DND-41 (cell line): ENCODE measurements at regions not wholly inside any gene's neighbourhood (a gene's known extent, or its start where the extent isn't known, plus 50 kb on each side); places are given as distances from the start of the nearest gene placed in this dataset.

Experiments used
- ATAC-seq: fragments of 200-7000 bp; cut with Tn5 transposase; 3 replicates; pipeline ENCODE4 v1.9.1; 2021; ENCODE audit warnings: low read depth; ENCODE audit not compliant: insufficient read depth
- DNase-seq: peaks from one replicate; pipeline ENCODE4 v3.0.0-alpha.2; 2020
- H2AFZ ChIP-seq: 2 replicates; pipeline ENCODE4 v1.6.0; 2012; ENCODE audit warnings: low read depth, low read length
- H3K27ac ChIP-seq: 2 replicates; pipeline ENCODE4 v1.5.1; 2012; ENCODE audit warnings: low read length, inconsistent platforms
- H3K27me3 ChIP-seq: fragments of 200-600 bp; sonication (generic); 2 replicates; pipeline ENCODE4 v1.6.0; 2012; ENCODE audit warnings: low read length, mild to moderate bottlenecking, inconsistent platforms; ENCODE audit not compliant: insufficient read depth, poor library complexity
- H3K36me3 ChIP-seq: 2 replicates; pipeline ENCODE4 v1.5.1; 2012; ENCODE audit warnings: low read length, inconsistent platforms; ENCODE audit not compliant: insufficient read depth
- H3K4me1 ChIP-seq: 2 replicates; pipeline ENCODE4 v1.5.1; 2012; ENCODE audit warnings: mild to moderate bottlenecking, low read length; ENCODE audit not compliant: insufficient read depth
- H3K4me2 ChIP-seq: 2 replicates; pipeline ENCODE4 v1.6.0; 2012; ENCODE audit warnings: mild to moderate bottlenecking, moderate library complexity, low read length, inconsistent platforms; ENCODE audit not compliant: insufficient read depth
- H3K4me3 ChIP-seq, 2 experiments: fragments of 200-600 bp in 1 of 2; shearing (Covaris generic) in 1 of 2; 2 replicates each; pipeline ENCODE4 v1.5.1; 2012 to 2016; ENCODE audit warnings: inconsistent platforms in 2 of 2, low read length in 2 of 2, mild to moderate bottlenecking in 2 of 2, low read depth in 1 of 2, moderate library complexity in 1 of 2
- H3K79me2 ChIP-seq: 2 replicates; pipeline ENCODE4 v1.6.0; 2012; ENCODE audit warnings: low read length, inconsistent platforms; ENCODE audit not compliant: insufficient read depth
- H3K9ac ChIP-seq: 2 replicates; pipeline ENCODE4 v1.6.0; 2012; ENCODE audit warnings: low read depth, mild to moderate bottlenecking, inconsistent platforms, low read length, moderate library complexity
- H3K9me3 ChIP-seq: 2 replicates; pipeline ENCODE4 v1.5.1; 2012; ENCODE audit warnings: low read length, moderate library complexity, mild to moderate bottlenecking, inconsistent platforms; ENCODE audit not compliant: insufficient read depth, severe bottlenecking
- H4K20me1 ChIP-seq: 2 replicates; pipeline ENCODE4 v1.6.0; 2012; ENCODE audit warnings: low read length; ENCODE audit not compliant: insufficient read depth
- EZH2 ChIP-seq: IDR thresholded peaks from 3 replicates; pipeline ENCODE4 v1.6.1; 2012; ENCODE audit warnings: borderline replicate concordance, low read depth, mild to moderate bottlenecking, moderate library complexity, low read length, inconsistent platforms; ENCODE audit not compliant: severe bottlenecking
- TF ChIP-seq, protein P1 (sequence below): IDR thresholded peaks from 2 replicates; pipeline ENCODE4 v1.5.1; 2012; ENCODE audit warnings: borderline replicate concordance, low read length, moderate library complexity, mild to moderate bottlenecking; ENCODE audit not compliant: poor library complexity, severe bottlenecking; ENCODE audit errors: extremely low read depth

DNA sequence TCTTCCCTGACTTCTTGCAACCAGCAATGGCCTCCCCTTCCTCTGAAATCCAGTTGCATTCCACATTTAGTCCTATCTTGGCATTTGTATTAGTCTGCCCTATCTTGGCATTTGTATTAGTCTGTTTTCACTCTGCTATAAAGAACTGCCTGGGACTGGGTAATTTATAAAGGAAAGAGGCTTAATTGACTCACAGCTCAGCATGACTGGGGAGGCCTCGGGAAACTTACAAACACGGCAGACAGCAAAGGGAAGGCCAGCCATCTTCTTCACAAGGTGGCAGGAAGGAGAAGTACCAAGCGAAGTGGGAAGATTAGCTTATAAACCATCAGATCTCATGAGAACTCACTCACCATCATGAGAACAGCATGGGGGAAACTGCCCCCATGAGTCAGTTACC lies 234.5 kb upstream of the COPS8 start:
- H3K79me2 ChIP-seq: no peaks in the 10 kb centered on the region
- no peaks in the 10 kb centered on the region for H3K36me3 ChIP-seq
- no peaks in the 10 kb centered on the region for H4K20me1 ChIP-seq
- ATAC-seq (no peak), DNase-seq (no peak)
- H3K4me3 ChIP-seq: no peak overlapping the region
- no peak for TF ChIP-seq EZH2
- TF ChIP-seq, protein P1, sequence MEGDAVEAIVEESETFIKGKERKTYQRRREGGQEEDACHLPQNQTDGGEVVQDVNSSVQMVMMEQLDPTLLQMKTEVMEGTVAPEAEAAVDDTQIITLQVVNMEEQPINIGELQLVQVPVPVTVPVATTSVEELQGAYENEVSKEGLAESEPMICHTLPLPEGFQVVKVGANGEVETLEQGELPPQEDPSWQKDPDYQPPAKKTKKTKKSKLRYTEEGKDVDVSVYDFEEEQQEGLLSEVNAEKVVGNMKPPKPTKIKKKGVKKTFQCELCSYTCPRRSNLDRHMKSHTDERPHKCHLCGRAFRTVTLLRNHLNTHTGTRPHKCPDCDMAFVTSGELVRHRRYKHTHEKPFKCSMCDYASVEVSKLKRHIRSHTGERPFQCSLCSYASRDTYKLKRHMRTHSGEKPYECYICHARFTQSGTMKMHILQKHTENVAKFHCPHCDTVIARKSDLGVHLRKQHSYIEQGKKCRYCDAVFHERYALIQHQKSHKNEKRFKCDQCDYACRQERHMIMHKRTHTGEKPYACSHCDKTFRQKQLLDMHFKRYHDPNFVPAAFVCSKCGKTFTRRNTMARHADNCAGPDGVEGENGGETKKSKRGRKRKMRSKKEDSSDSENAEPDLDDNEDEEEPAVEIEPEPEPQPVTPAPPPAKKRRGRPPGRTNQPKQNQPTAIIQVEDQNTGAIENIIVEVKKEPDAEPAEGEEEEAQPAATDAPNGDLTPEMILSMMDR: no peak
- no peaks in the 10 kb centered on the region for H3K4me1 ChIP-seq
- H3K27me3 ChIP-seq: no peaks in the 10 kb centered on the region
- no peak overlapping the region for H3K27ac ChIP-seq
- H3K4me2 ChIP-seq: no peak overlapping the region
- H3K9ac ChIP-seq: no peak overlapping the region
- H2AFZ ChIP-seq: no peak overlapping the region
- H3K9me3 ChIP-seq: no peaks in the 10 kb centered on the region

- ATAC-seq (no peak), DNase-seq (no peak)
- H3K36me3 ChIP-seq: no peaks in the 10 kb centered on the region
- no peak overlapping the region for H3K9ac ChIP-seq
- TF ChIP-seq, protein P1: no peak
- TF ChIP-seq EZH2: no peak
- no peak overlapping the region for H3K4me3 ChIP-seq
- H3K4me2 ChIP-seq: no peak overlapping the region
- H3K27ac ChIP-seq: no peak overlapping the region
- H3K9me3 ChIP-seq: no peaks in the 10 kb centered on the region
- H3K27me3 ChIP-seq: no peaks in the 10 kb centered on the region
- H3K4me1 ChIP-seq: no peaks in the 10 kb centered on the region
- no peaks in the 10 kb centered on the region for H4K20me1 ChIP-seq
- no peaks in the 10 kb centered on the region for H3K79me2 ChIP-seq
- H2AFZ ChIP-seq: no peak overlapping the region
Measured at GRCh38 chr2:236852100-236852976, 233.4 kb upstream of the COPS8 start.

DNA sequence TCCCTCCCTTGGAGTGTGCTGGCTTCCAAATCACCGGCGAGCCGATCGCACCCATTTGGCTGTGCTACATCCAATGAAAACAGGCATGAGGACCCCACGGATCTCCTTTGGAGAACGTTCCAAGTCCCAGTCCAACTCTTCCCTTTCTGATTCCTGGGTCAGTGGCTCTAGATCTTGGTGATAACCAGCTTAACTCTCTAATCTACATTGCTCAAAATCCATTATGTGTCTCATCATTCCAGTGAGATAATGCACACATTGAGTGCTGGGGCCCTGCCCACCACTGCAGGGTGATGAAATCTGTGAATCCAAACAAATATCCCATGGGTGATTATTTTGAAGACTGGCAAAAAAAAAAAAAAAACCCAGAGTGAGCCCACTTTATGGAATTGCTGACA lies 232.7 kb upstream of the COPS8 start:
- DNase-seq (no peak), ATAC-seq (no peak)
- Histone ChIP-seq H3K9ac (no peak overlapping the region), H3K36me3 (no peaks in the 10 kb centered on the region), H3K4me1 (no peaks in the 10 kb centered on the region), H3K27ac (no peak overlapping the region), H2AFZ (no peak overlapping the region), H3K4me3 (no peak overlapping the region), H4K20me1 (no peaks in the 10 kb centered on the region), H3K4me2 (no peak overlapping the region), H3K79me2 (no peaks in the 10 kb centered on the region), H3K27me3 (no peaks in the 10 kb centered on the region), H3K9me3 (no peaks in the 10 kb centered on the region)
- TF ChIP-seq EZH2: no peak
- TF ChIP-seq, protein P1: no peak
